ENCODE measurements at regions not wholly inside any gene's neighbourhood (a gene's known extent, or its start where the extent isn't known, plus 50 kb on each side); places are given as distances from the start of the nearest gene placed in this dataset.
A peak's percentile ranks its signal among the peaks of the same experiment; 100 is the strongest.
"Not testable (repeated sequence)": the region's sequence is repeated elsewhere in the genome, so short reads cannot be mapped to it uniquely, and the experiment has no call there.

GRCh38 chr6:27720607-27721580 lies 191.3 kb downstream of the OR2B2 start:
- DNase-seq = no peak

GRCh38 chr6:27719039-27719438 lies 193.2 kb downstream of the OR2B2 start:
- DNase-seq = not testable (repeated sequence)

- DNase-seq = no peak
Measured at GRCh38 chr6:27706431-27706830, 205.8 kb downstream of the OR2B2 start.

- no peak for DNase-seq
Measured at GRCh38 chr6:27700337-27700736, 211.9 kb downstream of the OR2B2 start.

- no peak for DNase-seq
Measured at GRCh38 chr6:27694547-27694874, 217.7 kb downstream of the OR2B2 start.

GRCh38 chr6:27693766-27694546 lies 218.2 kb downstream of the OR2B2 start:
- DNase-seq = no peak

- DNase-seq = not testable (repeated sequence)
Measured at GRCh38 chr6:27692133-27692532, 219.2 kb upstream of the ZNF184 start.

GRCh38 chr6:27688014-27688586 lies 215.2 kb upstream of the ZNF184 start:
- peak; percentile 85 for DNase-seq

- DNase-seq = peak; percentile 60
Measured at GRCh38 chr6:27687154-27688013, 214.5 kb upstream of the ZNF184 start.

- no peak for DNase-seq
Measured at GRCh38 chr6:27685279-27685678, 212.4 kb upstream of the ZNF184 start.

GRCh38 chr6:27684264-27685211 lies 211.6 kb upstream of the ZNF184 start:
- peak; percentile 74 for DNase-seq

GRCh38 chr6:27679964-27680694 lies 207.2 kb upstream of the ZNF184 start:
- no peak for DNase-seq

- no peak for DNase-seq
Measured at GRCh38 chr6:27679308-27679963, 206.5 kb upstream of the ZNF184 start.

- DNase-seq = no peak
Measured at GRCh38 chr6:27678469-27678868, 205.6 kb upstream of the ZNF184 start.

GRCh38 chr6:27674882-27675281 lies 202.0 kb upstream of the ZNF184 start:
- DNase-seq = no peak

- peak; percentile 13 for DNase-seq
Measured at GRCh38 chr6:27672113-27672799, 199.4 kb upstream of the ZNF184 start.

- no peak for DNase-seq
Measured at GRCh38 chr6:27669624-27670301, 196.9 kb upstream of the ZNF184 start.

GRCh38 chr6:27669295-27669623 lies 196.4 kb upstream of the ZNF184 start:
- no peak for DNase-seq

Measured in NCI-H226 (cell line).